Parathyroid adenoma (tissue), 2 donors: ENCODE measurements at regions not wholly inside any gene's neighbourhood (a gene's known extent, or its start where the extent isn't known, plus 50 kb on each side); places are given as distances from the start of the nearest gene placed in this dataset.

Experiments used
- H2AFZ ChIP-seq: fragments of 300-600 bp; sonication (generic); one replicate; pipeline ENCODE4 v1.7.0; 2017; ENCODE audit warnings: antibody characterized with exemption, mild to moderate bottlenecking
- H3K27ac ChIP-seq: fragments of 300-600 bp; sonication (generic); one replicate; pipeline ENCODE4 v1.7.0; 2017
- H3K27me3 ChIP-seq: fragments of 300-600 bp; sonication (generic); one replicate; pipeline ENCODE4 v1.7.0; 2017; ENCODE audit warnings: low read length; ENCODE audit not compliant: control insufficient read depth, insufficient read depth
- H3K36me3 ChIP-seq: fragments of 300-600 bp; sonication (generic); one replicate; pipeline ENCODE4 v1.7.0; 2017; ENCODE audit warnings: low read length; ENCODE audit not compliant: control insufficient read depth, insufficient read depth
- H3K4me1 ChIP-seq: fragments of 300-600 bp; sonication (generic); one replicate; pipeline ENCODE4 v1.7.0; 2017; ENCODE audit warnings: control low read depth
- H3K4me2 ChIP-seq: fragments of 300-600 bp; sonication (generic); one replicate; pipeline ENCODE4 v1.7.0; 2017; ENCODE audit warnings: low read length
- H3K4me3 ChIP-seq: fragments of 300-600 bp; sonication (generic); one replicate; pipeline ENCODE4 v1.7.0; 2017; ENCODE audit warnings: low read depth, low read length
- H3K79me2 ChIP-seq: fragments of 300-600 bp; sonication (generic); one replicate; pipeline ENCODE4 v1.7.0; 2017; ENCODE audit warnings: control low read depth
- H3K9ac ChIP-seq: fragments of 300-600 bp; sonication (generic); one replicate; pipeline ENCODE4 v1.7.0; 2017; ENCODE audit warnings: mild to moderate bottlenecking
- H3K9me3 ChIP-seq: fragments of 300-600 bp; sonication (generic); one replicate; pipeline ENCODE4 v1.7.0; 2017; ENCODE audit warnings: low read length; ENCODE audit not compliant: control insufficient read depth
- CTCF ChIP-seq: fragments of 300-600 bp; sonication (generic); IDR thresholded peaks from one replicate; pipeline ENCODE4 v1.7.0; 2017; ENCODE audit warnings: antibody characterized with exemption, mild to moderate bottlenecking
- donor health status: primary hyperparathyroidism.

GRCh38 chr1:112328600-112328999 is 67.4 kb upstream of the CTTNBP2NL start:
- Histone ChIP-seq H3K79me2 (no peaks in the 10 kb centered on the region), H3K9ac (no peak overlapping the region), H3K4me1 (no peaks in the 10 kb centered on the region), H3K9me3 (no peaks in the 10 kb centered on the region), H2AFZ (no peak overlapping the region), H3K27ac (no peak overlapping the region), H3K27me3 (no peaks in the 10 kb centered on the region), H3K4me2 (no peak overlapping the region), H3K36me3 (no peaks in the 10 kb centered on the region), H3K4me3 (no peak overlapping the region)
- TF ChIP-seq CTCF: no peak

GRCh38 chr1:112332176-112333150 is 63.6 kb upstream of the CTTNBP2NL start:
- H3K4me1 ChIP-seq: peaks cover 2% of the 10 kb centered on the region
- no peak overlapping the region for H2AFZ ChIP-seq
- no peak overlapping the region for H3K4me3 ChIP-seq
- no peak overlapping the region for H3K27ac ChIP-seq
- no peak for TF ChIP-seq CTCF
- H3K9ac ChIP-seq: no peak overlapping the region
- no peak overlapping the region for H3K4me2 ChIP-seq
- H3K36me3 ChIP-seq: no peaks in the 10 kb centered on the region
- H3K27me3 ChIP-seq: no peaks in the 10 kb centered on the region
- no peaks in the 10 kb centered on the region for H3K79me2 ChIP-seq
- no peaks in the 10 kb centered on the region for H3K9me3 ChIP-seq

- H3K4me2 ChIP-seq: no peak overlapping the region
- H3K9me3 ChIP-seq: no peaks in the 10 kb centered on the region
- H3K79me2 ChIP-seq: no peaks in the 10 kb centered on the region
These were observed 60.7 kb upstream of the CTTNBP2NL start for GRCh38 chr1:112335351-112335750.

GRCh38 chr1:112337028-112337531 is 58.9 kb upstream of the CTTNBP2NL start:
- Histone ChIP-seq H3K79me2 (no peaks in the 10 kb centered on the region), H2AFZ (no peak overlapping the region), H3K4me3 (no peak overlapping the region), H3K9ac (no peak overlapping the region), H3K27ac (no peak overlapping the region), H3K4me2 (peak overlapping the region; percentile 47), H3K4me1 (peaks cover 2% of the 10 kb centered on the region), H3K9me3 (no peaks in the 10 kb centered on the region), H3K27me3 (no peaks in the 10 kb centered on the region), H3K36me3 (no peaks in the 10 kb centered on the region)
- peak; percentile 60 for TF ChIP-seq CTCF

More at GRCh38 chr1:112335351-112335750, 60.7 kb upstream of the CTTNBP2NL start:
- no peak for TF ChIP-seq CTCF
- no peaks in the 10 kb centered on the region for H3K27me3 ChIP-seq
- no peak overlapping the region for H3K27ac ChIP-seq
- H3K36me3 ChIP-seq: no peaks in the 10 kb centered on the region
- peaks cover 2% of the 10 kb centered on the region for H3K4me1 ChIP-seq
- H3K4me3 ChIP-seq: no peak overlapping the region
- H3K9ac ChIP-seq: no peak overlapping the region
- no peak overlapping the region for H2AFZ ChIP-seq
